ENCODE measurements at regions not wholly inside any gene's neighbourhood (a gene's known extent, or its start where the extent isn't known, plus 50 kb on each side); places are given as distances from the start of the nearest gene placed in this dataset.

DNA sequence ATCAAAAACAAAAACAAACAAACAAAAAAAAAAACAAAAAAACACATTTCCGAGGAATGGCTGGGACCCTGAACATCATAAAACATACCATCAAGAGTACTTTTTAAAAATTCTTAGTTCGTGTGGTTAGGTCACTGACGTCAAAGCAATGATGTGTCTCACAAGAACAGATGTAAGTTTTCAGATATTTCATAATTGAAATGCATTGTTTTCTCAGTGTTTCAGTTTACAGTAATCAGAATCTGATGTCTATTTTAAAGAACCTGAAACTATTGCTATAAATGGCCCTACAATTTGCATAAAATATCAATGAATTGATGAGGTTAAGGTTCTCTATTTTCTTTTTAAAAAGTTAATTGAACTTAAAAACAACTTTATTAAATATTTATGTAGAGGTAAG lies 103.7 kb upstream of the HGF start:
- Histone ChIP-seq H3F3A (ENCODE audit: insufficient read depth, low read depth) (no peaks in the 10 kb centered on the region), H3K79me2 (ENCODE audit: low read depth) (no peaks in the 10 kb centered on the region), H3K4me1 (replicated peaks; ENCODE audit: insufficient read depth) (no peaks in the 10 kb centered on the region), H2AFZ (no peak overlapping the region), H3K4me2 (no peak overlapping the region), H3K9me3 (ENCODE audit: insufficient read depth, low read depth) (no peaks in the 10 kb centered on the region), H3K36me3 (ENCODE audit: low read depth) (no peaks in the 10 kb centered on the region), H3K9me2 (ENCODE audit: insufficient read depth) (no peaks in the 10 kb centered on the region), H4K20me1 (ENCODE audit: insufficient read depth) (no peaks in the 10 kb centered on the region), H3K27me3 (ENCODE audit: insufficient read depth, low read depth) (no peaks in the 10 kb centered on the region), H3K27ac (no peak overlapping the region), H3K4me3 (no peak overlapping the region)
- CTCF ChIA-PET = no interaction called here
- intact Hi-C loops (cut with micrococcal nuclease; ENCODE audit: unreplicated experiment) = no loop called here
- no peak for TF ChIP-seq EZH2 (IDR thresholded peaks at IDR 0.05; ENCODE audit: low read depth)
- TF ChIP-seq, protein P1, sequence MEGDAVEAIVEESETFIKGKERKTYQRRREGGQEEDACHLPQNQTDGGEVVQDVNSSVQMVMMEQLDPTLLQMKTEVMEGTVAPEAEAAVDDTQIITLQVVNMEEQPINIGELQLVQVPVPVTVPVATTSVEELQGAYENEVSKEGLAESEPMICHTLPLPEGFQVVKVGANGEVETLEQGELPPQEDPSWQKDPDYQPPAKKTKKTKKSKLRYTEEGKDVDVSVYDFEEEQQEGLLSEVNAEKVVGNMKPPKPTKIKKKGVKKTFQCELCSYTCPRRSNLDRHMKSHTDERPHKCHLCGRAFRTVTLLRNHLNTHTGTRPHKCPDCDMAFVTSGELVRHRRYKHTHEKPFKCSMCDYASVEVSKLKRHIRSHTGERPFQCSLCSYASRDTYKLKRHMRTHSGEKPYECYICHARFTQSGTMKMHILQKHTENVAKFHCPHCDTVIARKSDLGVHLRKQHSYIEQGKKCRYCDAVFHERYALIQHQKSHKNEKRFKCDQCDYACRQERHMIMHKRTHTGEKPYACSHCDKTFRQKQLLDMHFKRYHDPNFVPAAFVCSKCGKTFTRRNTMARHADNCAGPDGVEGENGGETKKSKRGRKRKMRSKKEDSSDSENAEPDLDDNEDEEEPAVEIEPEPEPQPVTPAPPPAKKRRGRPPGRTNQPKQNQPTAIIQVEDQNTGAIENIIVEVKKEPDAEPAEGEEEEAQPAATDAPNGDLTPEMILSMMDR (conservative IDR thresholded peaks at IDR 0.05) = no peak
- no TSS peak for BruUV-seq (replicated peaks)
- no peak for DNase-seq
- POLR2A ChIA-PET (ENCODE audit: unreplicated experiment) = no interaction called here

DNA sequence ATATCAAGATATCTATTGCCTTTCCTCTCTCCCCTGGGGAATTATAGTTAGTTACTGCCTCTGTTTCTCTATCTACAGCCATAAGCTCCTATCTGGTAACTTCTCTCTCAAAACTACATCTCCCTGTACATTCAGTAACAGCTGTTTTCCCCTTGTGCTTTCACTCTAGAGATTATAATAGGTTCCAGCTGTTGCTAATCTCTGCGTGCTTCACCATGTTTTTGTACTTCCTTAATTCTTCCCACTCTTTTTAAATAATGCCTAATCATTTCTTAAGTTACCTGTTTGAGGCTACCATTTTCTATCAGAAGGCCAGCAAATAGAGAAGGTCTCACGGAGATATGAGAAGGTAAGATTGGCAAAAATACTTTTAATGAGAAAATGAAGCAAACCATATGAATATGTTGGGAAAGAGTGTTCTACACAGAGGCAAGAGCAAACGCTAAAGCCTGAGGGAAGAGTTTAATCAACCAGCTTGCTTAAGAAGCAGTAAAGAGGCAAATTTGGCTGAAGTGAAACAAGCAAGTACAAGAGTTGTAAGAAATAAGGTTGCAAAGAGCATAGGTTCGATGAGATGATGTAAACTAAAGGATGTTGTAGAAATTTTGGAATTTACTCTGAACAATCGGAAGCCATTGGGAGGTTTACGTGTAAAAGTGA lies 101.9 kb upstream of the HGF start:
- no TSS peak for BruUV-seq (replicated peaks)
- ChIA-PET POLR2A (ENCODE audit: unreplicated experiment) (no interaction called here), CTCF (interaction anchor here (0.6 kb wide), 1 partner anchor 1522 kb away, joined by 4 read pairs; no protein-coding TSS in a partner anchor)
- Histone ChIP-seq H3K27ac (no peak overlapping the region), H2AFZ (peak overlapping the region; percentile 8; the same call in 1 of the 2 replicates), H3K27me3 (ENCODE audit: insufficient read depth, low read depth) (no peaks in the 10 kb centered on the region), H3K36me3 (ENCODE audit: low read depth) (no peaks in the 10 kb centered on the region), H3F3A (ENCODE audit: insufficient read depth, low read depth) (no peaks in the 10 kb centered on the region), H4K20me1 (ENCODE audit: insufficient read depth) (no peaks in the 10 kb centered on the region), H3K4me1 (replicated peaks; ENCODE audit: insufficient read depth) (no peaks in the 10 kb centered on the region), H3K9me3 (ENCODE audit: insufficient read depth, low read depth) (no peaks in the 10 kb centered on the region), H3K4me3 (no peak overlapping the region), H3K9me2 (ENCODE audit: insufficient read depth) (no peaks in the 10 kb centered on the region), H3K79me2 (ENCODE audit: low read depth) (no peaks in the 10 kb centered on the region), H3K4me2 (no peak overlapping the region)
- no peak for DNase-seq
- TF ChIP-seq, protein P1 (conservative IDR thresholded peaks at IDR 0.05) = no peak
- intact Hi-C loops (cut with micrococcal nuclease; ENCODE audit: unreplicated experiment) = no loop called here

DNA sequence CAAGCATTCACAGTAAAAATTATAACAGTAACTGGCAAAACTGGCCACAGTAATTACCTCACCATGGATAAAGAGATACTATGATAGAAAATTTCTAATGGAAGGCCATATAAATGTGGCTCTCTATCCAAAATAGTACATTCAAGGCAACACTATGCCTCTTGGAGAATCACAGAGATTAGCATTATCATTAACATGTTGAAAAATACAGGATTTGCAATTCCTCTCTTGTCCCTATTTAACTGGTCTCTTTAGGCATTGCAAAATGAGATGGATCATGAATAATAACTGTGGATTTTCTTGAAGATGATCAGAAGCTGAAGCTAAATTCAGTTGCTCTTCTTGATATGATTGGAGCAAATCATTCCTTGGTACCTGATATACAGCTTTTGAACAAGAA lies 100.8 kb upstream of the HGF start:
- intact Hi-C loops (cut with micrococcal nuclease; ENCODE audit: unreplicated experiment) = no loop called here
- H3K4me1 ChIP-seq (replicated peaks; ENCODE audit: insufficient read depth) = no peaks in the 10 kb centered on the region
- no TSS peak for BruUV-seq (replicated peaks)
- TF ChIP-seq EZH2 (IDR thresholded peaks at IDR 0.05; ENCODE audit: low read depth) = no peak
- TF ChIP-seq, protein P1 (conservative IDR thresholded peaks at IDR 0.05) = no peak
- no peaks in the 10 kb centered on the region for H3F3A ChIP-seq (ENCODE audit: insufficient read depth, low read depth)
- H3K9me2 ChIP-seq (ENCODE audit: insufficient read depth) = no peaks in the 10 kb centered on the region
- CTCF ChIA-PET = no interaction called here
- H2AFZ ChIP-seq = no peak overlapping the region
- no peak overlapping the region for H3K4me2 ChIP-seq
- H3K27ac ChIP-seq = no peak overlapping the region
- H3K4me3 ChIP-seq = no peak overlapping the region
- no peaks in the 10 kb centered on the region for H3K9me3 ChIP-seq (ENCODE audit: insufficient read depth, low read depth)
- no peaks in the 10 kb centered on the region for H3K36me3 ChIP-seq (ENCODE audit: low read depth)
- no peaks in the 10 kb centered on the region for H3K79me2 ChIP-seq (ENCODE audit: low read depth)
- no peaks in the 10 kb centered on the region for H4K20me1 ChIP-seq (ENCODE audit: insufficient read depth)
- H3K27me3 ChIP-seq (ENCODE audit: insufficient read depth, low read depth) = no peaks in the 10 kb centered on the region
- DNase-seq = no peak
- POLR2A ChIA-PET (ENCODE audit: unreplicated experiment) = no interaction called here

Data from PC-9 (cell line).